ENCODE measurements at regions not wholly inside any gene's neighbourhood (a gene's known extent, or its start where the extent isn't known, plus 50 kb on each side); places are given as distances from the start of the nearest gene placed in this dataset.

- TF ChIP-seq CTCF (IDR thresholded peaks at IDR 0.05; ENCODE audit: low read length) (no peak), EZH2 (optimal IDR thresholded peaks at IDR 0.05; ENCODE audit: low read depth, low read length) (no peak), EZH2phosphoT487 (IDR thresholded peaks at IDR 0.05; ENCODE audit: low read length) (no peak)
These were observed 521.0 kb downstream of the ADCYAP1 start for GRCh38 chr18:1425679-1426078.
